ENCODE measurements at regions not wholly inside any gene's neighbourhood (a gene's known extent, or its start where the extent isn't known, plus 50 kb on each side); places are given as distances from the start of the nearest gene placed in this dataset.

DNA sequence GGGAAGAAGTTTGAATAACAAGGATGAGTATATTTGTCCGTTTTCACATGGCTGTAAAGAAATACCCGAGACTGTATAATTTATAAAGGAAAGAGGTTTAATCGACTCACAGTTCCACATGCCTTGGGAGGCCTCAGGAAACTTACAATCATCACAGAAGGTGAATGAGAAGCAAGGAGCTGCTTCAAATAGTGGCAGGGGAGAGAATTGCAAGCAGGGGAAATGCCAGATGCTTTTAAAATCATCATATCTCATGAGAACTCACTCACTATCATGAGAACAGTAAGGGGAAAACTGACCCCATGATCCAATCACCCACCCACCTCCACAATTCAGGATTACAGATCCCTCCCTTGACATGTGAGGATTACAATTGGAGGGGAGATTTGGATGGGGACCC is 212.8 kb upstream of the CDH8 start:
- no TSS peak for BruUV-seq (replicated peaks)
- in situ Hi-C loops (cut with HindIII; ENCODE audit: low pct_unique_long_range_greater_than_20kb, low sequenced_read_pairs) (no loop called here), intact Hi-C loops (cut with micrococcal nuclease; ENCODE audit: unreplicated experiment) (no loop called here)
- ChIA-PET POLR2A (no interaction called here), CTCF (no interaction called here)
- H3K27me3 ChIP-seq (ENCODE audit: control insufficient read depth, insufficient read depth, low read length), result no peaks in the 10 kb centered on the region; the same call in 1 of the 2 replicates
- TF ChIP-seq, protein P1, sequence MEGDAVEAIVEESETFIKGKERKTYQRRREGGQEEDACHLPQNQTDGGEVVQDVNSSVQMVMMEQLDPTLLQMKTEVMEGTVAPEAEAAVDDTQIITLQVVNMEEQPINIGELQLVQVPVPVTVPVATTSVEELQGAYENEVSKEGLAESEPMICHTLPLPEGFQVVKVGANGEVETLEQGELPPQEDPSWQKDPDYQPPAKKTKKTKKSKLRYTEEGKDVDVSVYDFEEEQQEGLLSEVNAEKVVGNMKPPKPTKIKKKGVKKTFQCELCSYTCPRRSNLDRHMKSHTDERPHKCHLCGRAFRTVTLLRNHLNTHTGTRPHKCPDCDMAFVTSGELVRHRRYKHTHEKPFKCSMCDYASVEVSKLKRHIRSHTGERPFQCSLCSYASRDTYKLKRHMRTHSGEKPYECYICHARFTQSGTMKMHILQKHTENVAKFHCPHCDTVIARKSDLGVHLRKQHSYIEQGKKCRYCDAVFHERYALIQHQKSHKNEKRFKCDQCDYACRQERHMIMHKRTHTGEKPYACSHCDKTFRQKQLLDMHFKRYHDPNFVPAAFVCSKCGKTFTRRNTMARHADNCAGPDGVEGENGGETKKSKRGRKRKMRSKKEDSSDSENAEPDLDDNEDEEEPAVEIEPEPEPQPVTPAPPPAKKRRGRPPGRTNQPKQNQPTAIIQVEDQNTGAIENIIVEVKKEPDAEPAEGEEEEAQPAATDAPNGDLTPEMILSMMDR (IDR thresholded peaks at IDR 0.05), result peak; percentile 13; the same call in 1 of the 2 replicates
- TF ChIP-seq REST (IDR thresholded peaks at IDR 0.05; ENCODE audit: insufficient read depth in 1 of 2, low read depth in 2 of 2, low read length in 1 of 2), result no peak
- H3K4me3 ChIP-seq (ENCODE audit: low read depth in 2 of 2, low read length in 2 of 2), result no peak overlapping the region
- H3K27ac ChIP-seq (ENCODE audit: low read length), result no peak overlapping the region
- no peaks in the 10 kb centered on the region for H3K4me1 ChIP-seq (ENCODE audit: control insufficient read depth, insufficient read depth, low read length)
- no peak for DNase-seq (ENCODE audit: low read depth, low spot score)
- ATAC-seq, result no peak
- no peaks in the 10 kb centered on the region for H3K36me3 ChIP-seq (ENCODE audit: control insufficient read depth, insufficient read depth, low read length)
- H3K9me3 ChIP-seq (ENCODE audit: control insufficient read depth, insufficient read depth, low read depth, low read length), result no peaks in the 10 kb centered on the region

- intact Hi-C loops (cut with micrococcal nuclease; ENCODE audit: unreplicated experiment), result no loop called here
- CTCF ChIA-PET, result no interaction called here
Measured at GRCh38 chr16:62240722-62241121, 204.5 kb upstream of the CDH8 start.

More at GRCh38 chr16:62240722-62241121, 204.5 kb upstream of the CDH8 start:
- Histone ChIP-seq H3K27ac (ENCODE audit: low read length) (no peak overlapping the region), H3K36me3 (ENCODE audit: control insufficient read depth, insufficient read depth, low read length) (no peaks in the 10 kb centered on the region), H3K4me1 (ENCODE audit: control insufficient read depth, insufficient read depth, low read length) (no peaks in the 10 kb centered on the region), H3K4me3 (ENCODE audit: low read depth in 2 of 2, low read length in 2 of 2) (no peak overlapping the region), H3K27me3 (ENCODE audit: control insufficient read depth, insufficient read depth, low read length) (no peaks in the 10 kb centered on the region), H3K9me3 (ENCODE audit: control insufficient read depth, insufficient read depth, low read depth, low read length) (no peaks in the 10 kb centered on the region)
- no TSS peak for BruUV-seq (replicated peaks)
- ATAC-seq (no peak), DNase-seq (ENCODE audit: low read depth, low spot score) (no peak)
- TF ChIP-seq SIN3A (IDR thresholded peaks at IDR 0.05; ENCODE audit: borderline replicate concordance, insufficient read depth, low read depth, low read length) (no peak), TCF7L2 (IDR thresholded peaks at IDR 0.05; ENCODE audit: low read depth, low read length) (no peak), POLR2AphosphoS5 (IDR thresholded peaks at IDR 0.05; ENCODE audit: low read depth, low read length) (no peak), REST (IDR thresholded peaks at IDR 0.05; ENCODE audit: insufficient read depth in 1 of 2, low read depth in 2 of 2, low read length in 1 of 2) (no peak)
- TF ChIP-seq, protein P1 (IDR thresholded peaks at IDR 0.05), result no peak
- in situ Hi-C loops (cut with HindIII; ENCODE audit: low pct_unique_long_range_greater_than_20kb, low sequenced_read_pairs), result no loop called here
- POLR2A ChIA-PET, result no interaction called here
